ENCODE measurements at regions not wholly inside any gene's neighbourhood (a gene's known extent, or its start where the extent isn't known, plus 50 kb on each side); places are given as distances from the start of the nearest gene placed in this dataset.

DNA sequence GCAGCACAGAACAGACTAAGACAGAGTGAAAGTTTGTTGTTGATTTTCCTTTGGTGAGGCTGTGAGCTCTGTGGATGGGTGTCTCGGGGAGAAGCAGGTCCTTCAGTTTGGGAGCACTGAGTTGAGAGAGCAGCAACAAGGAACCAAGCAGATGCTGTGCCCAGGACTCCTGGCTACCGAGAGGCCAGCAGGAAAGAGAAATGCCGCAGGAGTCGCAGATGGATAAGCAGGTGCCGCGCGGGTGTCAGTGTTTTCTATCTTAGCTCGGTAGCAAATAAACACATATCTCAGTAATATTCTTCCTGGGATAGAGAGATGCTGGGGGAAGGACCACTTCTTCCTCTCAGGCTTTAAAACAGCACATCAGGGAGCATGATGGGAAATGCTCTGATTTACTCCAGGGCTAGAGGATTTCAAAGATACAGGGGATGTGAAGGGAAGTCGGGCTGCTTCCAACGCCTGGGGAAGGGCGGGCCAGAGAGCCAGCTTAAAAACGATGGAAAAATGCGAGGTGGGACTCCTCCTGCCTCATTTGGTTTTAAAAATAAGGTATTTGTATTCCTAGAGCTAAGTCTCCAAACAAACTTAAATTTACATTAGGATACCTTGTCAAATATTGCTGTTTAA lies 470.7 kb upstream of the B3GAT1 start:
- no peak for DNase-seq (ENCODE audit: low read depth in 4 of 4, low spot score in 3 of 4)

GRCh38 chr11:134882141-134882540 lies 470.1 kb upstream of the B3GAT1 start:
- DNase-seq (ENCODE audit: low read depth in 4 of 4, low spot score in 3 of 4): no peak

DNA sequence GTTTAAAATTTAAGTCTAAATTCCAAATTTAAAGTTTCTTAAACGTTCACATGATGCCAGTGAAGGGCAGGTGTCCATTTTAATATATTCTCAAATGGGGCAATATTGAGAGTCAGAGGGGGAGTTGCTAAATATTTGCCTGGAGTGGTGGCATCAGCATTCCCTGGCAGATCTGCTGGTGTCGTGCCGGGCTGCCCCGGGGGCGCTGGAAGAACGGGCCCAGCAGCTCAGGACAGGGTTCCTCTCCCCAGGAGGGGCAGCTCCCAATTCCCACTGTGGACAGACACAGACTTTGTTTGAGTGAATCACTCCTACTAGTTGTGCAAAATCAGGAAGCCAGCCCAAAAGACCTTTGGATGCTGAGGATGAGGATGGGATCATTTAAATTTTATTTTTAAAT lies 468.7 kb upstream of the B3GAT1 start:
- DNase-seq (ENCODE audit: low read depth in 4 of 4, low spot score in 3 of 4): no peak

- DNase-seq (ENCODE audit: low read depth in 4 of 4, low spot score in 3 of 4): no peak
Observed at GRCh38 chr11:134879931-134880330, 467.9 kb upstream of the B3GAT1 start.

DNA sequence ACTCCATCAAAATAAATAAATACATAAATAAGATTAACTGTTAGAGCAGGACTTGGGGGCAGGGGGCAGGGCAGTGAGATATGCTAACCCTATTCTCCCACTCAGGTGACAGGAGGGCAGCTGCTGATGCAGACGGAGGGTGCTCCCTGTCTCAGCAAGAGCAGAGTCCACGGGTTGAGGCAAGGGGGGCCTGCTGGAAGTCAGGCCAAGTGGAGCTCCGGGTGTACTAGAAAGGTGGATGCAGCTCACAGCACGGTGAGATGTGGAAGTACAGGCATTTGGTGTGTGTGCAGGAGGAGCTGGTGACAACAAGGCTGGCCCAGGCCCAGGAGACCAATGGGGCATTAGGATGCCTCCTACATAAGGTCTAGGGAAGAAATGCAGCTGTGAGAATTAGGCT lies 467.3 kb upstream of the B3GAT1 start:
- DNase-seq (ENCODE audit: low read depth in 4 of 4, low spot score in 3 of 4): no peak

- no peak for DNase-seq (ENCODE audit: low read depth in 4 of 4, low spot score in 3 of 4)
Observed at GRCh38 chr11:134878785-134879184, 466.7 kb upstream of the B3GAT1 start.

DNA sequence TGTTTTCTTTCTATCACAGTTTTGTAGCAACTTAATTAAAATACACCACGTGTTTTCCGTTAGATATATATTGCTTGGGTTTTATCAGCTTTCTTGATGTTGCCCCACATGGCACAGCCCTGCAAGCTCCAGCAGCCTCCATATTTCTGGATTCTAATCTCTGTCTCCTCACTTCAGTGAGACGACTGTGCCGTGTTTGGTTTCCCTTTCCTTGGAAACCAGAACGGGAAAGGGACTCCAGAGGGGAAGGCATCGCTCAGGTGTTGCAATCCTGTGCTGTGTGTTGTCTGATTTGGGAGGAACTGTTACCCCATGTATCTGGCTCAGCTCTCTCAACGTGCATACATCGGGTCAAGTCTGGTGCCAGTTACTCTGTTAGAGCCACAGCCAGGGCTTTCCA lies 464.2 kb upstream of the B3GAT1 start:
- no peak for DNase-seq (ENCODE audit: low read depth in 4 of 4, low spot score in 3 of 4)

DNA sequence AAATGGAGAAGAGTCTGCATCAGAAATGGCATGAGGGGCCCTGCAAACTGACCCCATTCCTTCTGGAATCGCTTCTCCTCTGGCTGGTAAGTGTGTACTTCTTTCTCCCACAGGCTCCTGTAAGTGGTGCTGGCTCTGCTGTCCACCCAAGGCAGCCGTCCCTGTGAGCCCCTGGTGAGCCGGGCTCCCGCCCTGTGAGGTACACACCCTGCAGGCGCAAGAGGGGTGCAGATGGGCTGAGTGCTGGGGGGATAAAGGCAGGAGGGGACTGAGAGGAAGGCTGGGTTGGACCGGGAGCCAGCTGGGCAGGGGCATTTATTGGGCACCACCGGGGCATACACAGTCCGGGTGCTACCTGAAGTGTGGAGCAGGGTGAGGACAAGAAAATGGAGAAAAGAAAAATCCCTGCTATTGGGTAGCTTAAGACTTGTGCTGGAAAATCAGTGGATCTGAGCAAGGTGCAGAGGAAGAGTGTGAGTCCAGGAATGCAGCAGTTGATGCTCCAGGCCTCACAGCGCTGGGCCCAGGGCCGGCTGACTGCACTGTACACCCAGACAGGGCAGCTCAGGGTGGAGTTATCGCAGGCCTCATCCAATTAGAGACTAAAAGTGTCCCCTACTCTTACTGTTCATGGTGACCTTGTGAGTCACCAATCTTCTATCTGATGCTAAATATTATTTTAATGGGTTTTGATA lies 455.1 kb upstream of the B3GAT1 start:
- no peak for DNase-seq (ENCODE audit: low read depth in 4 of 4, low spot score in 3 of 4)

- no peak for DNase-seq (ENCODE audit: low read depth in 4 of 4, low spot score in 3 of 4)
Observed at GRCh38 chr11:134866215-134866614, 454.2 kb upstream of the B3GAT1 start.

GRCh38 chr11:134864968-134865305 lies 452.9 kb upstream of the B3GAT1 start:
- no peak for DNase-seq (ENCODE audit: low read depth in 4 of 4, low spot score in 3 of 4)

DNA sequence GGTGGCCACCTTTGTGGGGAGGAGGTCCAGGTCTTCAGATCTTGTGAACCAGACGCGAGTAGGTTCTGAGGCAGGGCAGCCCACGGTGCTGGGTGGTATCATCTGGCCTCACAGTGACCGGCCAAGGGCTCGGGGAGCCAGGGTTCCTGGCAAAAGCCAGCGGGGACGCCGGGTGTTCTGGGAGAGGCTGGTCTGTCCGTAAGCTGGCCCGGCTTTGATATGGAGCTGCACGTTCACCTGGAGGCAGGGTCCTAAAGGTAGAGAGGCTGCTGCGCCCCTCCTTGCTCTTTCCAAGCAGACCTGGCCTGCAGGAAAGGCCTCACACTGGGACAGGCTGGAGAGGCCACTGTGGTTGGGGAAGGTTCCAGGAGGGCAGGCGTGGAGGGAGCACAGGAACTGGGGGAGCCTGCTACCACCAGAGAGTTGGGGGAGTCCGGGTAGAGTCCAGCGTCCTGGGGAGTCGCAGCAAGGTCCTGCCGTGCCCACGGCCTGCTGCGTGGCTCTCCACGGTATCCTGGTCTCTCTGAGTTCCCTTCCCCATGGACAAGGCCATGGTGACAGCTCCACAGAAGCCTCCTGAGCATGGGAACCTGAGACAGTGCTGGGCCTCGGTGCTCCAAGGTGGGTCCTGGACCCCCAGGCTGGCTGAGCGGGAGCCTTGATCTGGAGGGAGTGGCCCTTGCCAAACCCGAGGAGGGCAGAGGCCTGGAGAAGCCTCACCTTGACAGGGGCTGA lies 452.4 kb upstream of the B3GAT1 start:
- DNase-seq (ENCODE audit: low read depth in 4 of 4, low spot score in 3 of 4): no peak

GRCh38 chr11:134863294-134863693 lies 451.3 kb upstream of the B3GAT1 start:
- no peak for DNase-seq (ENCODE audit: low read depth in 4 of 4, low spot score in 3 of 4)

- DNase-seq (ENCODE audit: low read depth in 4 of 4, low spot score in 3 of 4): no peak
Observed at GRCh38 chr11:134862587-134863195, 450.6 kb upstream of the B3GAT1 start.

GRCh38 chr11:134862105-134862502 lies 450.1 kb upstream of the B3GAT1 start:
- DNase-seq (ENCODE audit: low read depth in 4 of 4, low spot score in 3 of 4): no peak

- no peak for DNase-seq (ENCODE audit: low read depth in 4 of 4, low spot score in 3 of 4)
Observed at GRCh38 chr11:134861490-134862104, 449.6 kb upstream of the B3GAT1 start.

GRCh38 chr11:134858783-134859480 lies 446.9 kb upstream of the B3GAT1 start:
- DNase-seq (ENCODE audit: low read depth in 4 of 4, low spot score in 3 of 4): no peak

- no peak for DNase-seq (ENCODE audit: low read depth in 4 of 4, low spot score in 3 of 4)
Observed at GRCh38 chr11:134857035-134857434, 445.0 kb upstream of the B3GAT1 start.

DNA sequence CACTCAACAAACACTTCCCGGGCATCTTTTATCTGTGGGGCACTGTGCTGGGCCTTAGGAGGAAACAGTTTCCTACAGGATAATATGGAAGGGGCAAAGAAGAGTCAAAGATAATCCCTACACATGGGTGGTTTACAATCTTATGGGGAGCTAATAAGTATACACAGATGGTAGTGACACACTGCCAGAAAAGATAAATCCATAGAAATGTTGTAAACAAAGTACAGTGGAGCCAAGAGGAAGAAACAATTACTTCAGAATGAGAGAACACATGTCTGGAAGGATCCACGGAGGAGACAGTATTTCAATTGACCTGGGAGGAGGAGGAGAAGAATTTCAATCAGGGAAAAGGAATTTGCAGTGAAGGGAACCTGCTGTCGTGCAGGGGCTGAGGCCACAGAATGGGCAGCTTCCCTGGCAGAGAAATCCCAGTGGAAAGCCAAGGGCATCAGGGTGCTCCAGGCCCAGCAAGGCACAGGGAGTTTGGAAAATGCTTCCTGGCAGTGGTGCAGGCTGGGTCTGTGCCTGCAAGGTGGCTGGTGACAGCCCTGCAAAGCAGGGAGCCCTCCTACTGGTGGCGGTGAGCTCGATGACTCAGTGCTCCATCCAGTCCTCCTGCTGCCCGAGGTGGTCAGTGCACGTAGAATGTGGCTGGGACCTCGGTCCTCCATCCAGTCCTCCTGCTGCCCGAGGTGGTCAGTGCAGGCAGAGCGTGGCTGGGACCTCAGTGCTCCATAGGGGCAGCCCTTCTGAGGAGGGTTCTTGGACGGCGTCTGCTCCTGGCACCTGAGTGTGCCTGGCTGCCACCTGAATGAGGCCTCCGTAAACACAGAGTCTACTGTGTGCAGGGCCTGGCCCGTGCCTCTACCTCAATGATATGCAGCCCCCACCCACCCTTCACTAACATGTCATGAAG lies 444.3 kb upstream of the B3GAT1 start:
- DNase-seq (ENCODE audit: low read depth in 4 of 4, low spot score in 3 of 4): no peak
